WTC11 (cell line): ENCODE measurements at regions not wholly inside any gene's neighbourhood (a gene's known extent, or its start where the extent isn't known, plus 50 kb on each side); places are given as distances from the start of the nearest gene placed in this dataset.
A peak's percentile ranks its signal among the peaks of the same experiment; 100 is the strongest.

Experiments used
- ATAC-seq: fragments of 200-7000 bp; cut with Tn5 transposase; 2 replicates; pipeline ENCODE4 v1.10.0; 2021; ENCODE audit warnings: mild to moderate bottlenecking, moderate library complexity
- CTCF ChIA-PET: fragments of 300-600 bp; sonication (Branson Sonifier 250); formaldehyde crosslinking; loops from one replicate; lab custom pipeline; 2021; ENCODE audit warnings: antibody characterized with exemption; lab: Charles Lee
- POLR2A ChIA-PET: fragments of 350-600 bp; sonication (Branson Sonifier 250); formaldehyde crosslinking; loops from one replicate; lab custom pipeline; 2021; ENCODE audit warnings: antibody characterized with exemption; lab: Charles Lee
- DNase-seq: peaks from one replicate; pipeline ENCODE4 v3.0.0; 2021; ENCODE audit warnings: low spot score
- H3K27ac Mint-ChIP-seq: 2 replicates; pipeline ENCODE4 v1.8.0; 2021; ENCODE audit warnings: mixed read lengths
- H3K27me3 Mint-ChIP-seq: 2 replicates; pipeline ENCODE4 v1.8.0; 2021; ENCODE audit warnings: low read depth, mild to moderate bottlenecking, moderate library complexity, mixed read lengths
- H3K36me3 Mint-ChIP-seq: 2 replicates; pipeline ENCODE4 v1.8.0; 2021; ENCODE audit warnings: mixed read lengths
- H3K4me1 Mint-ChIP-seq: 2 replicates; pipeline ENCODE4 v1.8.0; 2022; ENCODE audit warnings: mixed read lengths
- H3K4me3 Mint-ChIP-seq: 2 replicates; pipeline ENCODE4 v1.8.0; 2021; ENCODE audit warnings: mild to moderate bottlenecking, moderate library complexity, mixed read lengths
- H3K9me3 Mint-ChIP-seq: 2 replicates; pipeline ENCODE4 v1.8.0; 2021; ENCODE audit warnings: mixed read lengths
- CREM ChIP-seq: sonication (generic); formaldehyde crosslinking; IDR thresholded peaks from 2 replicates; pipeline ENCODE4 v1.8.1; 2022; ENCODE audit warnings: mild to moderate bottlenecking, missing genetic modification reagents, moderate library complexity
- EMX1 ChIP-seq: fragments of 250-450 bp; sonication (Bioruptor Pico); IDR thresholded peaks from 2 replicates; pipeline ENCODE4 v1.8.0; 2021; ENCODE audit warnings: mild to moderate bottlenecking
- GABPB1 ChIP-seq: sonication (generic); formaldehyde crosslinking; IDR thresholded peaks from 2 replicates; pipeline ENCODE4 v1.8.1; 2023; ENCODE audit warnings: mild to moderate bottlenecking, missing genetic modification reagents
- GRHL2 ChIP-seq: fragments of 250-450 bp; sonication (Bioruptor Pico); IDR thresholded peaks from 2 replicates; pipeline ENCODE4 v1.8.0; 2022; ENCODE audit warnings: mild to moderate bottlenecking, moderate library complexity; ENCODE audit not compliant: insufficient replicate concordance, severe bottlenecking
- NFYB ChIP-seq: sonication (generic); formaldehyde crosslinking; conservative IDR thresholded peaks from 2 replicates; pipeline ENCODE4 v1.8.0; 2022; ENCODE audit warnings: low read depth, missing genetic modification reagents
- NR2C2 ChIP-seq: sonication (generic); formaldehyde crosslinking; IDR thresholded peaks from 2 replicates; pipeline ENCODE4 v1.8.0; 2022; ENCODE audit warnings: mild to moderate bottlenecking, missing genetic modification reagents
- PRRX2 ChIP-seq: fragments of 250-450 bp; sonication (Bioruptor Pico); IDR thresholded peaks from 2 replicates; pipeline ENCODE4 v1.8.0; 2021; ENCODE audit warnings: mild to moderate bottlenecking
- RORB ChIP-seq: fragments of 250-450 bp; sonication (Bioruptor Pico); IDR thresholded peaks from 2 replicates; pipeline ENCODE4 v1.9.0; 2021; ENCODE audit warnings: mild to moderate bottlenecking
- ZBTB21 ChIP-seq: sonication (generic); formaldehyde crosslinking; IDR thresholded peaks from 2 replicates; pipeline ENCODE4 v1.8.1; 2023; ENCODE audit warnings: mild to moderate bottlenecking, missing genetic modification reagents, borderline replicate concordance
- ZNF121 ChIP-seq: sonication (generic); formaldehyde crosslinking; IDR thresholded peaks from 2 replicates; pipeline ENCODE4 v1.8.0; 2023; ENCODE audit warnings: missing genetic modification reagents
- ZNF423 ChIP-seq: fragments of 250-450 bp; sonication (Bioruptor Pico); IDR thresholded peaks from 2 replicates; pipeline ENCODE4 v2.1.2; 2022; ENCODE audit warnings: mild to moderate bottlenecking, moderate library complexity
- ZNF671 ChIP-seq: fragments of 250-450 bp; sonication (Bioruptor Pico); IDR thresholded peaks from 2 replicates; pipeline ENCODE4 v1.8.0; 2021; ENCODE audit warnings: mild to moderate bottlenecking
- TF ChIP-seq, protein P1 (sequence below): sonication (generic); formaldehyde crosslinking; IDR thresholded peaks from 2 replicates; pipeline ENCODE4 v1.8.1; 2023; ENCODE audit warnings: mild to moderate bottlenecking, missing genetic modification reagents
- TF ChIP-seq, protein P2 (sequence below): sonication (generic); formaldehyde crosslinking; IDR thresholded peaks from 2 replicates; pipeline ENCODE4 v1.8.0; 2022; ENCODE audit warnings: mild to moderate bottlenecking, missing genetic modification reagents
- TF ChIP-seq, protein P3 (sequence below): fragments of 250-450 bp; sonication (Bioruptor Pico); IDR thresholded peaks from 2 replicates; pipeline ENCODE4 v1.9.0; 2021; ENCODE audit warnings: mild to moderate bottlenecking
- TF ChIP-seq, protein P4 (sequence below): sonication (generic); formaldehyde crosslinking; IDR thresholded peaks from 2 replicates; pipeline ENCODE4 v1.8.0; 2022; ENCODE audit warnings: mild to moderate bottlenecking, missing genetic modification reagents
- TF ChIP-seq, protein P5 (sequence below): fragments of 250-450 bp; sonication (Bioruptor Pico); IDR thresholded peaks from 2 replicates; pipeline ENCODE4 v2.1.2; 2022; ENCODE audit warnings: mild to moderate bottlenecking, moderate library complexity
- TF ChIP-seq, protein P6 (sequence below): sonication (generic); formaldehyde crosslinking; IDR thresholded peaks from 2 replicates; pipeline ENCODE4 v1.8.1; 2023; ENCODE audit warnings: mild to moderate bottlenecking, moderate library complexity, missing genetic modification reagents
- TF ChIP-seq, protein P7 (sequence below): fragments of 200-600 bp; IDR thresholded peaks from 2 replicates; pipeline ENCODE4 v1.8.0; 2022; ENCODE audit warnings: antibody characterized with exemption

DNA sequence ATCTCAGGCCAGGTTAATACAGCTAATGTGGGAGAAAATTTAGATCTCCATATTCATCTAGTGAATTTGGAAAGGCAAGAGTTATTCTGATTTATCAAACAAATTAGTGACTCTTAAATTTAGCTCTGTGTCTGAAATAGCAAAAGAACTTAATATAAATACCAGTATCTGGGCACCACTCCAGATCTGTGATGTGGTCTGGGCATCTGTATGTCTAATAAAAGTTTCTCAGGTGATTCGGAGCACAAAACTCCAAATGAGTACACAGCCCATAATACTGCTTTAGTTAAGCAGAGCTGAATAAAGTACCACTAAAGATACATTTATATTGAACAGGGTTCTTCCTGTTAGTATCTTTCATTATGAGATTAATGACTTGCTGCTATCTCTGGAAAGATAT lies 261.4 kb downstream of the BAMBI start (continued):
- TF ChIP-seq, protein P1, sequence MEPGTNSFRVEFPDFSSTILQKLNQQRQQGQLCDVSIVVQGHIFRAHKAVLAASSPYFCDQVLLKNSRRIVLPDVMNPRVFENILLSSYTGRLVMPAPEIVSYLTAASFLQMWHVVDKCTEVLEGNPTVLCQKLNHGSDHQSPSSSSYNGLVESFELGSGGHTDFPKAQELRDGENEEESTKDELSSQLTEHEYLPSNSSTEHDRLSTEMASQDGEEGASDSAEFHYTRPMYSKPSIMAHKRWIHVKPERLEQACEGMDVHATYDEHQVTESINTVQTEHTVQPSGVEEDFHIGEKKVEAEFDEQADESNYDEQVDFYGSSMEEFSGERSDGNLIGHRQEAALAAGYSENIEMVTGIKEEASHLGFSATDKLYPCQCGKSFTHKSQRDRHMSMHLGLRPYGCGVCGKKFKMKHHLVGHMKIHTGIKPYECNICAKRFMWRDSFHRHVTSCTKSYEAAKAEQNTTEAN, result no peak
- TF ChIP-seq GABPB1 (CRISPR knock-in tag) (no peak), NFYB (CRISPR knock-in tag) (no peak), EMX1 (CRISPR knock-in tag) (no peak), GRHL2 (CRISPR knock-in tag) (no peak), ZBTB21 (CRISPR knock-in tag) (no peak), RORB (CRISPR knock-in tag) (no peak)
- TF ChIP-seq, protein P2, sequence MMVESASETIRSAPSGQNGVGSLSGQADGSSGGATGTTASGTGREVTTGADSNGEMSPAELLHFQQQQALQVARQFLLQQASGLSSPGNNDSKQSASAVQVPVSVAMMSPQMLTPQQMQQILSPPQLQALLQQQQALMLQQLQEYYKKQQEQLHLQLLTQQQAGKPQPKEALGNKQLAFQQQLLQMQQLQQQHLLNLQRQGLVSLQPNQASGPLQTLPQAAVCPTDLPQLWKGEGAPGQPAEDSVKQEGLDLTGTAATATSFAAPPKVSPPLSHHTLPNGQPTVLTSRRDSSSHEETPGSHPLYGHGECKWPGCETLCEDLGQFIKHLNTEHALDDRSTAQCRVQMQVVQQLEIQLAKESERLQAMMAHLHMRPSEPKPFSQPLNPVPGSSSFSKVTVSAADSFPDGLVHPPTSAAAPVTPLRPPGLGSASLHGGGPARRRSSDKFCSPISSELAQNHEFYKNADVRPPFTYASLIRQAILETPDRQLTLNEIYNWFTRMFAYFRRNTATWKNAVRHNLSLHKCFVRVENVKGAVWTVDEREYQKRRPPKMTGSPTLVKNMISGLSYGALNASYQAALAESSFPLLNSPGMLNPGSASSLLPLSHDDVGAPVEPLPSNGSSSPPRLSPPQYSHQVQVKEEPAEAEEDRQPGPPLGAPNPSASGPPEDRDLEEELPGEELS (CRISPR knock-in tag), result no peak
- TF ChIP-seq, protein P3, sequence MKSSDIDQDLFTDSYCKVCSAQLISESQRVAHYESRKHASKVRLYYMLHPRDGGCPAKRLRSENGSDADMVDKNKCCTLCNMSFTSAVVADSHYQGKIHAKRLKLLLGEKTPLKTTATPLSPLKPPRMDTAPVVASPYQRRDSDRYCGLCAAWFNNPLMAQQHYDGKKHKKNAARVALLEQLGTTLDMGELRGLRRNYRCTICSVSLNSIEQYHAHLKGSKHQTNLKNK (CRISPR knock-in tag), result no peak

DNA sequence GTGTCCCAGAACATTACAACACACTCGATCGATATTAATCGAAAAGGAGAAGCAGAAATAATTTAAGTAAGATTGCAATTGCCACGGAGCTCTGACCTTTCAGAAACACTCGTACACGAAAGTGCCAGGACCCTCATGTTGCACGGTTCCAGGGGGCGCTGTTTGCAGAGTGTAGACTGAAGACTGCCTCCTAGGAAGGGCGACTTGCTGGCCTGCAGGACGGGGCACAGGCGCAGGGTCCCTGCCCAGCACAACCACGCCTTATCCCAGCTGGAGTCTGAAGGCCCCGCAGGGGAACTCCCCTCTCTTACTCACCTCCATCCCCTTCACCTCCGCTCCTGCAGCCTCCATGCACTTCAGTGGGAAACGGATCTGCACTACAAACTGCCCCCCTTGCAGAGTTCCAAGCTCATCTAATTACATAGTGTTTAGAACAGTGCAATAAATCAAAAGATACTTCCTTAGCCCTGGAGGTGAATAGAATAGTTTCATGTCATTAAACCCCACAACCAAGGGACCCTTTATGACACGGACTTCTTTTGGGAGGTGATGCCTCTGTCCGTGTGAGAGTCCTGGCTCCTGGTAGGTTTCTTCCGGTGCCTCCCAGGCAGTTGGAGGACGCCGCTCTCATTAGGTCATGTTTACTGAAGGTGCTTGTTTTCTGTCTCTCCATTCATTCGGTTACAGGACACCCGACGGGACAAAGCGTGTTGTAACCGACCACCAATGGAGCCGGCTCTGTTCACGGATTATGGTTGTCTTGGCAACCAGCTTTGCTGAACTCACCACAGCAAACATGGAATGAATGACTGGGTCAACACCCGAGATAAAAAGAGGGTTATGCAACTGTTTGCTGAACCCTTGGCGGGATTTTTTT lies 262.2 kb downstream of the BAMBI start:
- CTCF ChIA-PET, result interaction anchor here (0.5 to 3.3 kb wide), 40 partner anchors 9 to 390 kb away, joined by 3 to 18 read pairs (median 4); no protein-coding TSS in a partner anchor
- peaks cover 6% of the 10 kb centered on the region for H3K9me3 Mint-ChIP-seq
- H3K4me3 Mint-ChIP-seq, result peak overlapping the region; percentile 75
- peak overlapping the region; percentile 89 for H3K27ac Mint-ChIP-seq
- POLR2A ChIA-PET, result interaction anchor here (0.6 kb wide), 1 partner anchor 523 kb away, joined by 6 read pairs; no protein-coding TSS in a partner anchor
- ATAC-seq (peak; percentile 93), DNase-seq (peak; percentile 88)
- H3K4me1 Mint-ChIP-seq, result peaks cover 17% of the 10 kb centered on the region
- H3K36me3 Mint-ChIP-seq, result peaks cover 8% of the 10 kb centered on the region
- H3K27me3 Mint-ChIP-seq, result no peaks in the 10 kb centered on the region
- peak; percentile 100 for TF ChIP-seq ZNF121 (CRISPR knock-in tag)
- TF ChIP-seq ZNF423 (CRISPR knock-in tag), result peak; percentile 32; the same call in 1 of the 2 replicates
- TF ChIP-seq NR2C2, result no peak
- TF ChIP-seq, protein P2 (CRISPR knock-in tag), result peak; percentile 29; the same call in 1 of the 2 replicates
- no peak for TF ChIP-seq ZNF671 (CRISPR knock-in tag)
- TF ChIP-seq, protein P4, sequence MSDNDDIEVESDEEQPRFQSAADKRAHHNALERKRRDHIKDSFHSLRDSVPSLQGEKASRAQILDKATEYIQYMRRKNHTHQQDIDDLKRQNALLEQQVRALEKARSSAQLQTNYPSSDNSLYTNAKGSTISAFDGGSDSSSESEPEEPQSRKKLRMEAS (CRISPR knock-in tag), result peak; percentile 49; the same call in 1 of the 2 replicates
- TF ChIP-seq, protein P5, sequence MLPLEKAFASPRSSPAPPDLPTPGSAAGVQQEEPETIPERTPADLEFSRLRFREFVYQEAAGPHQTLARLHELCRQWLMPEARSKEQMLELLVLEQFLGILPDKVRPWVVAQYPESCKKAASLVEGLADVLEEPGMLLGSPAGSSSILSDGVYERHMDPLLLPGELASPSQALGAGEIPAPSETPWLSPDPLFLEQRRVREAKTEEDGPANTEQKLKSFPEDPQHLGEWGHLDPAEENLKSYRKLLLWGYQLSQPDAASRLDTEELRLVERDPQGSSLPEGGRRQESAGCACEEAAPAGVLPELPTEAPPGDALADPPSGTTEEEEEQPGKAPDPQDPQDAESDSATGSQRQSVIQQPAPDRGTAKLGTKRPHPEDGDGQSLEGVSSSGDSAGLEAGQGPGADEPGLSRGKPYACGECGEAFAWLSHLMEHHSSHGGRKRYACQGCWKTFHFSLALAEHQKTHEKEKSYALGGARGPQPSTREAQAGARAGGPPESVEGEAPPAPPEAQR (CRISPR knock-in tag), result no peak
- TF ChIP-seq, protein P6, sequence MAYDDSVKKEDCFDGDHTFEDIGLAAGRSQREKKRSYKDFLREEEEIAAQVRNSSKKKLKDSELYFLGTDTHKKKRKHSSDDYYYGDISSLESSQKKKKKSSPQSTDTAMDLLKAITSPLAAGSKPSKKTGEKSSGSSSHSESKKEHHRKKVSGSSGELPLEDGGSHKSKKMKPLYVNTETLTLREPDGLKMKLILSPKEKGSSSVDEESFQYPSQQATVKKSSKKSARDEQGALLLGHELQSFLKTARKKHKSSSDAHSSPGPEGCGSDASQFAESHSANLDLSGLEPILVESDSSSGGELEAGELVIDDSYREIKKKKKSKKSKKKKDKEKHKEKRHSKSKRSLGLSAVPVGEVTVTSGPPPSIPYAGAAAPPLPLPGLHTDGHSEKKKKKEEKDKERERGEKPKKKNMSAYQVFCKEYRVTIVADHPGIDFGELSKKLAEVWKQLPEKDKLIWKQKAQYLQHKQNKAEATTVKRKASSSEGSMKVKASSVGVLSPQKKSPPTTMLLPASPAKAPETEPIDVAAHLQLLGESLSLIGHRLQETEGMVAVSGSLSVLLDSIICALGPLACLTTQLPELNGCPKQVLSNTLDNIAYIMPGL (CRISPR knock-in tag), result peak; percentile 56; the same call in 1 of the 2 replicates
- no peak for TF ChIP-seq PRRX2 (CRISPR knock-in tag)
- peak; percentile 87 for TF ChIP-seq GABPB1 (CRISPR knock-in tag)
- TF ChIP-seq CREM (CRISPR knock-in tag), result 0 out of 2 replicates have a peak, but pooled peaks have one; percentile 31
- TF ChIP-seq, protein P7, sequence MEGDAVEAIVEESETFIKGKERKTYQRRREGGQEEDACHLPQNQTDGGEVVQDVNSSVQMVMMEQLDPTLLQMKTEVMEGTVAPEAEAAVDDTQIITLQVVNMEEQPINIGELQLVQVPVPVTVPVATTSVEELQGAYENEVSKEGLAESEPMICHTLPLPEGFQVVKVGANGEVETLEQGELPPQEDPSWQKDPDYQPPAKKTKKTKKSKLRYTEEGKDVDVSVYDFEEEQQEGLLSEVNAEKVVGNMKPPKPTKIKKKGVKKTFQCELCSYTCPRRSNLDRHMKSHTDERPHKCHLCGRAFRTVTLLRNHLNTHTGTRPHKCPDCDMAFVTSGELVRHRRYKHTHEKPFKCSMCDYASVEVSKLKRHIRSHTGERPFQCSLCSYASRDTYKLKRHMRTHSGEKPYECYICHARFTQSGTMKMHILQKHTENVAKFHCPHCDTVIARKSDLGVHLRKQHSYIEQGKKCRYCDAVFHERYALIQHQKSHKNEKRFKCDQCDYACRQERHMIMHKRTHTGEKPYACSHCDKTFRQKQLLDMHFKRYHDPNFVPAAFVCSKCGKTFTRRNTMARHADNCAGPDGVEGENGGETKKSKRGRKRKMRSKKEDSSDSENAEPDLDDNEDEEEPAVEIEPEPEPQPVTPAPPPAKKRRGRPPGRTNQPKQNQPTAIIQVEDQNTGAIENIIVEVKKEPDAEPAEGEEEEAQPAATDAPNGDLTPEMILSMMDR, result peak; percentile 65
